Stomach smooth muscle (tissue), 2 donors: ENCODE measurements at regions not wholly inside any gene's neighbourhood (a gene's known extent, or its start where the extent isn't known, plus 50 kb on each side); places are given as distances from the start of the nearest gene placed in this dataset.

Source experiments
- H3K27ac ChIP-seq: one replicate; pipeline ENCODE4 v1.7.0; 2013; ENCODE audit warnings: mild to moderate bottlenecking, low read length, inconsistent platforms
- H3K27me3 ChIP-seq, 2 donors: one replicate each; pipeline ENCODE4 v1.7.0; 2013; ENCODE audit warnings: low read length in 2 of 2; ENCODE audit not compliant: insufficient read depth in 2 of 2, control insufficient read depth in 1 of 2
- H3K36me3 ChIP-seq, 2 donors: one replicate each; pipeline ENCODE4 v1.7.0; 2013; ENCODE audit warnings: low read length in 2 of 2; ENCODE audit not compliant: control insufficient read depth in 2 of 2, insufficient read depth in 2 of 2
- H3K4me1 ChIP-seq: one replicate; pipeline ENCODE4 v1.7.0; 2013; ENCODE audit warnings: low read length; ENCODE audit not compliant: control insufficient read depth, insufficient read depth
- H3K4me3 ChIP-seq, 2 donors: one replicate each; pipeline ENCODE4 v1.7.0; 2013; ENCODE audit warnings: low read length in 2 of 2
- H3K9ac ChIP-seq, 2 donors: one replicate each; pipeline ENCODE4 v1.7.0; 2013; ENCODE audit warnings: low read length in 2 of 2, mild to moderate bottlenecking in 1 of 2
- H3K9me3 ChIP-seq, 2 donors: one replicate each; pipeline ENCODE4 v1.7.0; 2013; ENCODE audit warnings: low read length in 2 of 2; ENCODE audit not compliant: control insufficient read depth in 2 of 2
- donor health status: healthy.
- donor health status: Pancreatic carcinoma.

DNA sequence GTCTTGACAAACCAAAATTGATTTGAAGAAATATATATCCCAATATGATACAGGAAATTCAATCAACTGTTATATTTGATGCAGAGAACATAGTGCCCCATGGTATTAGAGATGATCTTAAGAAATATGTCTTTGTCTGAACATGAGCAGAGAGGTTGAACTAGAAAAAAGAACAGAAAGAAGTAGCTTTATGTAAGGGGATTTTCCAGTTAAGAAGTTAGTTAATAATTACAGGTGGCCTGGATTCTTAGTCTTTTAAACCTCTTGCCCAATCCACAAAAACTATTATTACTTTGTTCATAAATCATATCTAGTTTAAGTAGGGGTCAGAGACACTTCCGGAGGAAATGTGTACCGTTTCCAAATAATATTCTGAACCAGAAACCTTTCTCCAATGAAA lies 1186.7 kb upstream of the EPHA6 start:
- Histone ChIP-seq H3K36me3 (no peaks in the 10 kb centered on the region), H3K9ac (no peak overlapping the region), H3K9me3 (no peaks in the 10 kb centered on the region), H3K4me1 (no peaks in the 10 kb centered on the region), H3K27ac (no peak overlapping the region), H3K27me3 (no peaks in the 10 kb centered on the region), H3K4me3 (no peak overlapping the region)

DNA sequence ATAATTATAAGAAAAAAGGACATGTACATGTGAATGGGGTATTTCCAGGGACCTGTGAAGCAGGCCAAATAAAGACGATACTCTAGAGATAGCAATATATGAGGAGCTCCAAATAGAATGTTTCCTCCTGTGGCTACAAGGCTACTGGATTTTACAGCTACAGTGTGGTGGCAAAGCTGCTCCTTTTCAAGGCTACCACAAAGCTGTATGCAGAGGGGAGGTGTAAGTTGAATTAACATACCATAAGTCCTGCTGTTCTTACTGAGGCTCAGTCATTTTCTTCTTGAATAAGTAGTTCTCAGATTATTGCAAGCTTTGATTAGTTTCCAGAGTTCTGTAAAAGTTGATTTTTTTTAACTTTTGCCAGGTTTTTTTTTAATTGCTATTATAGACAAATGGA lies 1184.6 kb upstream of the EPHA6 start:
- no peaks in the 10 kb centered on the region for H3K27me3 ChIP-seq

DNA sequence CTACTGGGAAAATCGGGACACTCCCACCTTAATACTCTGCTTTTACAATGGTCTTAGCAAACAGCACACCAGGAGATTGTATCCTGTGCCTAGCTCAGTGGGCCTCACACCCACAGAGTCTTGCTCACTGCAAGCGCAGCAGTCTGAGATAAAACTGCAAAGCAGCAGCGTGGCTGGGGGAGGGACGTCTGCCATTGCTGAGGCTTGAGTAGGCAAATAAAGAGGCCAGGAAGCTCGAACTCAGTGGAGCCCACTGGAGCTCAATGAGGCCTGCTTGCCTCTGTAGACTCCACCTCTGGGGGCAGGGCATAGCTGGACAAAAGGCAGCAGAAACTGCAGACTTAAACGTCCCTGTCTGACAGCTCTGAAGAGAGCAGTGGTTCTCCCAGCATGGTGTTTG lies 1169.1 kb upstream of the EPHA6 start:
- no peak overlapping the region for H3K9ac ChIP-seq
- no peaks in the 10 kb centered on the region for H3K27me3 ChIP-seq
- no peak overlapping the region for H3K27ac ChIP-seq
- no peak overlapping the region for H3K4me3 ChIP-seq
- H3K36me3 ChIP-seq = no peaks in the 10 kb centered on the region
- peaks cover 0 to 9% of the 10 kb centered on the region in 2 donors for H3K9me3 ChIP-seq
- no peaks in the 10 kb centered on the region for H3K4me1 ChIP-seq

More for the DNA sequence above, 1184.6 kb upstream of the EPHA6 start:
- no peaks in the 10 kb centered on the region for H3K4me1 ChIP-seq
- H3K36me3 ChIP-seq = no peaks in the 10 kb centered on the region
- no peak overlapping the region for H3K27ac ChIP-seq
- no peak overlapping the region for H3K9ac ChIP-seq
- no peaks in the 10 kb centered on the region for H3K9me3 ChIP-seq
- H3K4me3 ChIP-seq = no peak overlapping the region

DNA sequence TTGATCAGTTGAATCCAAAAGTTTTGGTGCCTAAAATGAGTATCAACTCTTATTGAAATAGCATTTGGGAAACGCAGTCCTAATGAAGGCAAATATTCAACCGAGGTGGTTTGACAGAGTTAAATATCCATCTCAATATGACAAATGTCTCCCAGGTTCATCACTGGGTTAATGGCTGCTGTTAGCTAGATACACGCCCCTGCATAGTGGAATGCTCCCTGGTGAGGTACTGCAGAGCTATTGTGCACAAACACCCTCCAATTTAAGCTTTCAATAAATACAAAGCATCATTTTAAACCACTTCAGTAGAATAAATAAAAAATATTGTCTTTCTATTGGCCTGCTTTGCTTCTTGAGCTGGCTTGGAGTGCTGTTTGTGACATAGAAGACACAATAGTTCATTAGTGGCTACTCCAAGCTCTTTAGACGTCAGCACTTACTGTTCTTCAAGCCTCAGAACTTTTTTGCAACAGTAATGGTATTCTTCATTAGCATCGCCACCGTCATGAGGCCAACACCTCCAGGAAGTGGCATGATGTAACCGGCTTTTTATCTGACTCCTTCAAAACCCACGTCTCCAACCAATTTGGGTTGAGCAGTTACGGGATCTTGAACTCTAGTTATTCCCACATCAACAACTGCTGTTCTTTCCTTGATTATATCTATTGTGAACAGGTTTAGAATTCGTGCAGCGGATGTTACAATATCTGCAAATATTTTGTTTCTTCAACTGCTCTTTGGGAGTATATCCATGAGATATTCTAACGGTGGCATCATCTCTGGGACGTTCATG lies 1159.6 kb upstream of the EPHA6 start:
- Histone ChIP-seq H3K4me3 (no peak overlapping the region), H3K27me3 (no peaks in the 10 kb centered on the region), H3K36me3 (no peaks in the 10 kb centered on the region), H3K27ac (no peak overlapping the region), H3K9ac (no peak overlapping the region), H3K9me3 (no peaks in the 10 kb centered on the region), H3K4me1 (no peaks in the 10 kb centered on the region)

DNA sequence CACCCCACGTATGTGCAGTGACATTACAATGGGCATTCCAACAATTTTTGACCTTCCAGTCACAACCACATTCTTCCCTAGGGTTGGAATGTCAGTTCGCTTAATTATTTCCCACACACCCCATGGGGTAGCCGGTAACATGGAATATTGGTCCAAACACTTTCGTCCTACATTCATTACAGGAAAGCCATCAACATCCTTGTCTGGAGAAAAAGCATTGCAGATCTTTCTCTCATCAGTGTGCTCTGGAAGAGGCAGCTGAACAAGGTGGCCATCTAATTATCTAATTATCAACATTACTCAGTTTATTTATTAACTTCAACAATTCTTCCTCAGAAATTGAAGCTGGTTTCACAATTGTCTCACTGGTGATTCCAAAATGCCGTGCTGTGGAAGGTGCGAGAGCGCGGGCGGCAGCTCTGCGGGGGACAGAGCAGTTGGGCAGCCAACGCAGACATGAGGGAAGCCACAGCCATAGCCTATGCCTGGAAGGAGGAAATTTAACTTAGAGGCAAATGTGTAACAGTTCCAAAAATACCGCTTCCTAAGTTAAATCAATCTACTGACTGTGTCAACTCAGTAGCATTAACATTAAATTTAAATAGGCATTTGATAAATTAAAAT lies 1158.9 kb upstream of the EPHA6 start:
- no peaks in the 10 kb centered on the region for H3K4me1 ChIP-seq
- no peak overlapping the region for H3K4me3 ChIP-seq
- H3K9me3 ChIP-seq = no peaks in the 10 kb centered on the region
- no peaks in the 10 kb centered on the region for H3K36me3 ChIP-seq
- H3K27me3 ChIP-seq = no peaks in the 10 kb centered on the region
- no peak overlapping the region for H3K9ac ChIP-seq
- H3K27ac ChIP-seq = no peak overlapping the region

DNA sequence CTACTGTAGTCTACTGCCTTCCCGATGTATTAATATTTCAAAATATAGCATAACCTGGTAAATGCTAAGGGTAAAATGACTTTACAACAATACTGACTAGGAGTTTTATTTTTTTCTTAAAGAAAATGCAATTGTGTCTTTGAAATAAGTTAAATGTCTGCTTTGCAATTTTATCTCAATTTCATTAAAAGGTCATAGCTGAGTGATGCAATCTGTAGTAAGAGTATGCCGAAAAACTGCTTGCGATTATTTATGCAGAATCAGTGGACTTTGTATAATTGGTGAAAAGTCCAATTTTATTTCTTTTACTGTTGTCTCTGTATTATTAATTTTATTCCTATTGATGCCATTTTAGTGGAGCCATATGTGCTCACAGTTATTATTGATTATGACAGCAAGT lies 1143.6 kb upstream of the EPHA6 start:
- H3K27me3 ChIP-seq = no peaks in the 10 kb centered on the region
- H3K9ac ChIP-seq = no peak overlapping the region
- no peak overlapping the region for H3K4me3 ChIP-seq
- H3K36me3 ChIP-seq = no peaks in the 10 kb centered on the region
- no peaks in the 10 kb centered on the region for H3K4me1 ChIP-seq
- no peaks in the 10 kb centered on the region for H3K9me3 ChIP-seq
- no peak overlapping the region for H3K27ac ChIP-seq

DNA sequence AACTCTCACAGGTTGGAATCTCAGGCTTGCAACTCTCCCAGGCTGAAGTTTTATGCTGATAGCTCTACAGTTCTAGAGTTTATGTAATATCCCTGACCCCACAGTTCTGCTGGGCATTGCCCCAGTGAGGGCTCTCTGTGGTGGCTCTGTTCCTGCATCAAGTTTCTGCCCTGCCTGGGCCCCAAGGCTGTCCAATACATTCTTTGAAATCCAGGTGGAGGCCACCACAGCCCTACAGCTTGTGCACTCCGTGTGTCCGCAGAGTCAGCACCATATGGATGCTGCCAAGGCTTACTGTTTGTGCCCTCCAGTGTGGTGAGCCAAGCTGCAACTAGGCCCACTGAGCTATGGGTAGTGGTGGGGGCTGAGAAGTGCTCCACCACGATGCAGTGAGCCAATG lies 1141.2 kb upstream of the EPHA6 start:
- no peak overlapping the region for H3K27ac ChIP-seq
- no peaks in the 10 kb centered on the region for H3K9me3 ChIP-seq
- H3K36me3 ChIP-seq = no peaks in the 10 kb centered on the region
- no peak overlapping the region for H3K9ac ChIP-seq
- H3K27me3 ChIP-seq = no peaks in the 10 kb centered on the region
- H3K4me1 ChIP-seq = no peaks in the 10 kb centered on the region
- H3K4me3 ChIP-seq = no peak overlapping the region

DNA sequence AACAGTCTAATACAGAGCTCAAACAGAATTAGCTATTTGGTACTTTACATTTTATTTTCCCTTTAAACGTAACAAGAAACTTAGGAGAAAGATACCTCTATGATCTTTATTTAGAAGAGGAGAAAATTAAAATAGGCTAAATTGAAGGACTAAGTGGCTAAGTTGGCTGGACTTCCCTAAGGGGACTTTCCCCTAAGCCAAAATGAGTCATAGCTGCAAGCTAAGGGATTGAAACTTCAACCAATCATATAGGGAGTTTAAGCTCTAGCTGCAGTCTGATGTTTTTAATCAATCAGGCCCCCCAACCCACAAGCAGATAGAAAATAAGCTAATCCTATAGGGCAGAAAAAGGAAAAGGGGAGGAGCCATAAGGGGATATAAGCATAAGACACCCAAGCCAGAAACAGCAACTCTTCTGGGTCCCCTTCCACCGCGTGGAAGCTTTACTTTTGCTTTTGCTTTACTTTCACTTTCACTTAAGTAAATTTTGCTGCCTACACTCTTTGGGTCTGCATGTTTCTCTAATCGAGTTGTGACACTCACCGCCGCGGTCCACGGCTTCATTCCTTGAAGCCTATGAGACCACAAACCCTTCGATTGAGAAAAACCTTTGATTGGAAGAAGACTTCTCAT lies 1108.5 kb upstream of the EPHA6 start:
- no peaks in the 10 kb centered on the region for H3K4me1 ChIP-seq
- no peak overlapping the region for H3K4me3 ChIP-seq
- no peak overlapping the region for H3K27ac ChIP-seq
- no peaks in the 10 kb centered on the region for H3K27me3 ChIP-seq
- no peaks in the 10 kb centered on the region for H3K36me3 ChIP-seq
- H3K9me3 ChIP-seq = no peaks in the 10 kb centered on the region
- H3K9ac ChIP-seq = no peak overlapping the region

DNA sequence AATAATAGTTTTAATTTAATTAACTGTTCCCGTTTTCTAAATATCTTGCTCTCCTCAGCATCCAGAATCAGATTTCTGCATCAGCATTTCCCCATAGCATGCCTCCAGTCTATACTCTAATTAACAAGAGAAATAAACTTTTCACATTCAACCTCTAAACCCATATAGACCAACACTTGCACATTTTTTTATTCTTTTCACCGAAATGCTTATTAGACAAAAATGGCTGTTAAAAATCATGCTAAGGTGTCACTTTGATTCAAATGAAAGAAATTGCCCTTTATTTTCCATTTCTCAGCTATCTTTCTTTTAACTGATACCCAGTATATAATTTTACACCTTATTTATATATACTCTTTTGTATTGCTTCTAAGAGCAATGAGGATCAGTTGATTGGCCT lies 1107.1 kb upstream of the EPHA6 start:
- Histone ChIP-seq H3K9me3 (no peaks in the 10 kb centered on the region), H3K4me3 (no peak overlapping the region), H3K27me3 (no peaks in the 10 kb centered on the region), H3K36me3 (no peaks in the 10 kb centered on the region), H3K4me1 (no peaks in the 10 kb centered on the region), H3K9ac (no peak overlapping the region), H3K27ac (no peak overlapping the region)

DNA sequence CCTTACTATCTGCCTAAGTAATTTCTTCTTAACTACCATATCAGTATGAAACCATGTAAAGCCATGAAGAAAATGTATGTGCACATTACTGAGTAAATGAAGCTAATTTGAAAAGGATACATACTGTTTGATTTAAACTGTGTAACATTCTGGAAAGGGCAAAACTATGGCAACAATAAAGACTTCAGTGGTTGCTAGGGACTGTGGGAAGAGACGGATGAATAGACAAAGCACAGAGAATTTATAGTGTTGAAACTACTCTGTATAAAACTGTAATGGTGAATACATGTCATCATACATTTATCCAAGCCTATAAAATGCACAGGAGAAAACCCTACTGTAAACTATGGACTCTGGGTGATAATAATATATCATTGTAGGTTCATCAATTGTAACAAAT lies 1103.7 kb upstream of the EPHA6 start:
- no peak overlapping the region for H3K27ac ChIP-seq
- no peaks in the 10 kb centered on the region for H3K36me3 ChIP-seq
- H3K9me3 ChIP-seq = no peaks in the 10 kb centered on the region
- no peak overlapping the region for H3K4me3 ChIP-seq
- no peak overlapping the region for H3K9ac ChIP-seq
- H3K27me3 ChIP-seq = no peaks in the 10 kb centered on the region
- no peaks in the 10 kb centered on the region for H3K4me1 ChIP-seq

DNA sequence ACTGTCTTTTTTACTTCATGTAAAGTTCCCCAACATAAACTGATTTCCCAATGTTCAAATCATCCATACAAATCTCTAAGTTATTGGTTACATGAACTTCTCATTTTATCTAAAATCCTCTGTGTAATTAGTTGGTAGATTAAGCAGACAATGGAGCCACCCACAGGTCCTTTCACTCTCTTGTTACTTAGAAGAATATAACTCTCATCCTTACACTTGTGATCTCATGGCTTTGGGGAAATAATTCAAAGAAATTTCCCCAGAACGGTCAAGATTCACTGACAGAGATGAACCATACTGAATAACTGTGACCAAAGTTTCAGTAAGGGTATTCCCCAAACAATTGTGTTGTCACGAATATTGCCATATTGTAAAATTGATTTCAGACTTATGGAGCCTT lies 1102.6 kb upstream of the EPHA6 start:
- H3K36me3 ChIP-seq = no peaks in the 10 kb centered on the region
- no peaks in the 10 kb centered on the region for H3K27me3 ChIP-seq
- no peak overlapping the region for H3K9ac ChIP-seq
- H3K4me1 ChIP-seq = no peaks in the 10 kb centered on the region
- no peaks in the 10 kb centered on the region for H3K9me3 ChIP-seq
- no peak overlapping the region for H3K4me3 ChIP-seq
- no peak overlapping the region for H3K27ac ChIP-seq
